ENCODE measurements at regions not wholly inside any gene's neighbourhood (a gene's known extent, or its start where the extent isn't known, plus 50 kb on each side); places are given as distances from the start of the nearest gene placed in this dataset.

GRCh38 chr11:129530154-129530895, 154.7 kb downstream of the BARX2 start (continued):
- TF ChIP-seq, protein P1, sequence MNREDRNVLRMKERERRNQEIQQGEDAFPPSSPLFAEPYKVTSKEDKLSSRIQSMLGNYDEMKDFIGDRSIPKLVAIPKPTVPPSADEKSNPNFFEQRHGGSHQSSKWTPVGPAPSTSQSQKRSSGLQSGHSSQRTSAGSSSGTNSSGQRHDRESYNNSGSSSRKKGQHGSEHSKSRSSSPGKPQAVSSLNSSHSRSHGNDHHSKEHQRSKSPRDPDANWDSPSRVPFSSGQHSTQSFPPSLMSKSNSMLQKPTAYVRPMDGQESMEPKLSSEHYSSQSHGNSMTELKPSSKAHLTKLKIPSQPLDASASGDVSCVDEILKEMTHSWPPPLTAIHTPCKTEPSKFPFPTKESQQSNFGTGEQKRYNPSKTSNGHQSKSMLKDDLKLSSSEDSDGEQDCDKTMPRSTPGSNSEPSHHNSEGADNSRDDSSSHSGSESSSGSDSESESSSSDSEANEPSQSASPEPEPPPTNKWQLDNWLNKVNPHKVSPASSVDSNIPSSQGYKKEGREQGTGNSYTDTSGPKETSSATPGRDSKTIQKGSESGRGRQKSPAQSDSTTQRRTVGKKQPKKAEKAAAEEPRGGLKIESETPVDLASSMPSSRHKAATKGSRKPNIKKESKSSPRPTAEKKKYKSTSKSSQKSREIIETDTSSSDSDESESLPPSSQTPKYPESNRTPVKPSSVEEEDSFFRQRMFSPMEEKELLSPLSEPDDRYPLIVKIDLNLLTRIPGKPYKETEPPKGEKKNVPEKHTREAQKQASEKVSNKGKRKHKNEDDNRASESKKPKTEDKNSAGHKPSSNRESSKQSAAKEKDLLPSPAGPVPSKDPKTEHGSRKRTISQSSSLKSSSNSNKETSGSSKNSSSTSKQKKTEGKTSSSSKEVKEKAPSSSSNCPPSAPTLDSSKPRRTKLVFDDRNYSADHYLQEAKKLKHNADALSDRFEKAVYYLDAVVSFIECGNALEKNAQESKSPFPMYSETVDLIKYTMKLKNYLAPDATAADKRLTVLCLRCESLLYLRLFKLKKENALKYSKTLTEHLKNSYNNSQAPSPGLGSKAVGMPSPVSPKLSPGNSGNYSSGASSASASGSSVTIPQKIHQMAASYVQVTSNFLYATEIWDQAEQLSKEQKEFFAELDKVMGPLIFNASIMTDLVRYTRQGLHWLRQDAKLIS (CRISPR knock-in tag; IDR thresholded peaks at IDR 0.05) = no peak
- TF ChIP-seq ATF7 (IDR thresholded peaks at IDR 0.05) = no peak
- no peak for TF ChIP-seq TAF1 (IDR thresholded peaks at IDR 0.05; ENCODE audit: control insufficient read depth, extremely low read depth, insufficient read depth, low read length, severe bottlenecking)
- no peak for TF ChIP-seq POLR3G (IDR thresholded peaks at IDR 0.05; ENCODE audit: extremely low read depth, insufficient read length, insufficient replicate concordance)
- TF ChIP-seq KDM5B (IDR thresholded peaks at IDR 0.05; ENCODE audit: insufficient replicate concordance, low read depth, low read length) = no peak
- TF ChIP-seq, protein P2, sequence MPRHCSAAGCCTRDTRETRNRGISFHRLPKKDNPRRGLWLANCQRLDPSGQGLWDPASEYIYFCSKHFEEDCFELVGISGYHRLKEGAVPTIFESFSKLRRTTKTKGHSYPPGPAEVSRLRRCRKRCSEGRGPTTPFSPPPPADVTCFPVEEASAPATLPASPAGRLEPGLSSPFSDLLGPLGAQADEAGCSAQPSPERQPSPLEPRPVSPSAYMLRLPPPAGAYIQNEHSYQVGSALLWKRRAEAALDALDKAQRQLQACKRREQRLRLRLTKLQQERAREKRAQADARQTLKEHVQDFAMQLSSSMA (CRISPR knock-in tag; IDR thresholded peaks at IDR 0.05) = no peak

Measured in K562 (cell line).